Pons (tissue), 1 donor: ENCODE measurements at regions not wholly inside any gene's neighbourhood (a gene's known extent, or its start where the extent isn't known, plus 50 kb on each side); places are given as distances from the start of the nearest gene placed in this dataset.

Experiments used
- DNase-seq: peaks from one replicate; pipeline ENCODE4 v3.0.0-alpha.2; 2016; ENCODE audit warnings: low spot score

DNA sequence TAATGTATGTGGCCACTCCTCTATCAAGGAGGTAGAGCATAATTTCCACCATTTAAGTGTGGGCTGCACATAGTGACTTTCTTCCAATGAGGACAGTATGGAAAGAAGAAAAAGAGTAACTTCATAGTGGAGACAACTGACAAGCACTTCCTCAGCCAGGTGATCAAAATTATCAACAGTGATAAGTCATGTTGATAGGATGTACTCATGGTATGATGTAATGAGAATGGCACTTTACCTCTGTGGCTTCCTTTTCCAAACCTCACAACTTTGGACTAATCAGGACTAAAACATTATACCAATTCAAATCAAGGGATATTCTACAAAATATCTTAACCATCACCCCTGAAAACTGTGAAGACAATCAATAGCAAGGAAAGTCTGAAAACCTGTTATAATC is 302.3 kb upstream of the CITED2 start:
- no peak for DNase-seq

DNA sequence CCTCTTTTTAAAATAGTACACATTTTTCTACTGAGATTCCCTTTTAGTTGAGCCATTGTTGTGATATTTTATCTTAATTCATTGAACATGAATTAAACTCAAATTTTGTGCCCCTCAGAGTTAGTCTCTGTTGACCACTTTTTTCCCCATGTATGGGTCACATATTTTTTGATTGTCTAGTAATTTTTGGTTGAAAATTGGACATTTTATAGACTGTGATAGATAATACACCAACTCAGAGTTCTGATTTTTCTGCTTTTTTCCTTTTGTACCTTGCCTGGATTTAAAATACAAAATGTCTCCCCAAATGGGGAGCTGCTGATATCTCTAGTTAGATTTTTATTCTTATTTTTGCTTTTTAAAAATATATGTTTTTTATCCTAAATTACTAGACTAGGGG is 291.8 kb upstream of the CITED2 start:
- no peak for DNase-seq

DNA sequence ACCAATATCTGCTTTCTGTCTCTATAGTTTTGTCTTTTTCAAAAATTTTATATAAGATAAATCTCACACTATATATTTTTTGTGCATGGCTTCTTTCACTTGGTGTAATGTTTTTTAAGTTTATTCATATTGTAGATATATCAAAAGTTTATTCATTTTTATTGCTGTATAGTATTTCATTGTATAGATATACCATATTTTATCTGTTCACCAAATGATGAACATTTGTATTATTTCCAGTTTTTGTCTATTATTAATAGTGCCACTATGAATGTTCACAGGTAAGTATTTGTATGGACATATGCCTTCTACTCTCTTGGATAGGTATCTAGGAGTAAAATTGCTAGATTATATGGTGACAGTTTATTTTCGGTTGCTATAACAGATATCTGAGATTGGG is 289.5 kb upstream of the CITED2 start:
- no peak for DNase-seq

DNA sequence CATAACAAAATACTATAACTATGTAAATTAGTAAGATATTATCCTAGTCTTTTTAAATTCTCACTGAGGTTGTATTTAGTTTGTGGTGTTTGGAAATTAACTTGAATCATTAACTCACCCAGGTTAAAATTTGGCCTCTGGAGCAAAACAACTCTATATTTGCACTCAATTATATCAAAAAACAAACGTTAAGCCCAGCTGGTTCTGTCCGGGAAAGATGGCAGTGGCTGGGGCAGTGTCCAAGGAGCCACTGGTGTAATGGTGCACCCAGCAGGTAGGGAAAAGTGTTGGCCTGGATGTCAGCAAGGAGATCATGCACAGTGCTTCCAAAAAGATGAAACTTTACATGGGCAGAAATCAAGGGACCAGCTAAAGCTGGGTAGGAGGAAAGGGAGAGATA is 285.3 kb upstream of the CITED2 start:
- DNase-seq, result no peak

DNA sequence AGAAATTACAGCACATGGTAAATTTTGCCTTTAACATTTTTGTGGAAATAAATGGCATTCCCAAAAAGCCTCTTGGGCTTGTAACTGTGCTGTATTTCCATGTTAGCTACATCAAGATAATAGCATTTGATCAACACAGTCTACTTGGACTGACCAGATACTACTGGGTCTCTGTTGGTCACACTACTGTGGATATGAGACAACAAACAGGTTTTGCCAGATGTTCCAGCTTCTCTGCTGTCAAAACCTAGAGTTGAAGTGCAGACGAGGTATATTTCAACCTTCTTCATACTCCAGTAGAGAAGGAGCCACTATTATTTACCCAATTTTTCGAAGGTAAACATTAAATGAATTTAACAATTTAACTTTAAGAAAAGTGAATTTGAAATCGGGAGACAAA is 284.7 kb upstream of the CITED2 start:
- no peak for DNase-seq

DNA sequence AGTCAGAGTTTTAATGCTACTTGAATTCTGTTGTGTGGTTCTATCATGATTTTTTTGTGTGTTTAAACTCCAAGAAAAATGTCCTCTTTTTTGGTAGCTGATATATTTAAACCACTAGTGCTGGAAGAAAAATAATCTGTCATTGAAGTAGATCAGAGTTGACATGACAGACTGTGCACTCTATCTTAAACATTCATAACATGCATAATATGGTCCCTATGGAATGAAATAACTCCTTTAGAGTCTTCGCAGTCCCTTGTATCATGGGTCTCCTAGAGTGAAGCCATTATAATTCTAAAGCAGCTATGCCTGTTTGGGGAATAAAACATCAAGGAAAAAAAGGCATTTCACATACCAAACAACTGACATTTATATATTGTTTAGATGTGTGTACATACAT is 282.7 kb upstream of the CITED2 start:
- DNase-seq, result no peak

DNA sequence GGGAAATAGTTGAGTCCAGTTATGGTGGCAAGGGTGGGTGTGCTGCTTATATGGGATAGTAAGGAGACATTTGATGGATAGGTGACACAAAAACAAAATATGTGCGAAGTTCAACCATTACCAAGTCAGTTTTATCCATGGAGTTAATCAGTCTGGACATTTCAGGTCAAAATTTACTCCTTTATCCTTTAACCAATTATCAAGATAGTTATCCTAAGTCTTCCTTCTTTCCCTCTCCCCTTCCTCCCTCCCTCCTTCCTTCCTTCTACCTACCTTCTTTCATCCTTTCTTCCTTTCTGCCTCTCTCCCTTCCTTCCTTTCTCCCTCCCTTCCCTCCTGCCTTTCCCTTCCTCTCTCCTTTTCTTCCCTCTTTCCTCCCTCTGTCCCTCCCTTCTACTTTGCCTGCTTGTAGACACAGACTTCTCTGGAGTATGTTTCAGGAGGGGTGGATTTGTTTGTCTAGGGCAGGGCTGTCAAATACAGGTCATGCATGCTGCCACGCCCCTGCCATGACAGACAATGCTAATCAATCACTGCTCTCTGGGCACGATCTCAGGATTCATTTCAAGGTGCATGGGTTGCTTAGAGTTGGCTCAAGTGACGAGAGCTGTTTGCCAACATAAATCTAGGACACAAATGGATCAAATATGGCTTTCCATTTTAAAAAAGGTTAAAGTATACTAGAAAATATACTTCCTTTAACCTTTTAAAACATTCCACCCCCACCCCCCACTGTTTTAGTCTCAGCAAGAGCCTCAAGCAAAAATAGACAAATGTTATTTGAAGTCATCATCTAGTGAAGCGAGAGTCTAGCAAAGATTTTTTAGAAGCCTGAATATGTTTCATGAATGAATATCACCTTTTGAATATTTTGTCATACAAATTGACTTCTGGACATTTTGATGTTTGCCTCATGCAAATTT is 281.6 kb upstream of the CITED2 start:
- no peak for DNase-seq

DNA sequence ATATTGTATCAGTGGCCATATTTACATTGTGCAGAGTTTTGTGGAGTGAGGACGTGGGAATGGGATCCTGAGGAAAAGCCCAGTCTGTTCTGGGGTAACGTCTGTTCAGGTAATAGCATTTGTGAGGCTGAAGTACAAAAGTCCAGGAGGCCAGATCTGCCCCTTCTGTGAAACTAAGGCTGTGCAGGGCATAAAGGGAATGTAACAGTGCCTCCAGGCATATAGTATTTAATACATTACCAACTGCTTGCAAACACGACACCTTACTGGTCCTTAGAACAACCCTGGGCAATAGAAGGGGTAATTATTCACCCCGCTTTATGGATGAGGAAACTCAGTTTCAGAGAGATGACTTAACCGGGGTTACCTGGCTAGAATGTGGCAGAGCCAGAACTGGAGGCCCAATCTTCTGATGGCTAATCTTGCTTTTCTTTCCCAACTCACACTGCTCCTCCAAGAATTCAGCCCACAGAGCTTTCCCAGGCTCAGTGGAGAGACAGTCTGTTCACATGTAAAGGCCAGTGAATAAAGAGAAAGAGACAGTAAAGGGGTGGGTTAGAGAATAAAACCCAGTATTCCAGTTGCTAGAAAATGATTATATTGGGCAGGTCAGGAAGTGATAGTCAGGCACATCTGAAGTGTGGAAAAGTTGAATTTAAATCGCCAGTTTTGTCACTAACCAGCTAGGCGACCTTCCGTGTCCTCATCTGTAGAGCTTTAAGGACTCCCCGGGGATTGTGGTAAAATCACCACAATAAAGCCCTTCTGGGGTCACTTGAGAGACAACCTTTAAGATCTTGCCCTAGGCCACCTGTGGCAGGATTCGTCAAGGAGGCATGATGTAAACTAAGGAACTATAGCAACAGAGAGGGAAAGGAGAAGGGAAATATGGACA is 280.7 kb upstream of the CITED2 start:
- DNase-seq, result no peak

DNA sequence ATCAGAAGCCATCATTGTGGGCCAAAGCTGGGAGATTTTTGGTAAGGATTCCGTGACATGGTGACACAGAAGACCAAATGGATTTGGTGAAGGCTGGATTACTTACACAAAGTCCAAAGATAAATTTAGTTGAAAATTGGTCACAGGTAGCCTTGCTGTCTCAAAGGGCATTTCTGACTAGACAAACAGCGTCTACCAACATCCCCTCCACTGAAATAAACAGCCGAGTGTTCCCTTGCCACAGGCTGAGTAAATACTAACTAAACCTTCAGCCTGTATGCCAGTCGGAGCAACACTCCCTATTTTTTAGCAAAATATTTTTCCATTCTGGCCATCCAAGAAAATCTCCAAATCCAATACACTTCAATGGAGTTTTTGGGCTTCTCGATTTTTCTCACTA is 279.9 kb upstream of the CITED2 start:
- no peak for DNase-seq

DNA sequence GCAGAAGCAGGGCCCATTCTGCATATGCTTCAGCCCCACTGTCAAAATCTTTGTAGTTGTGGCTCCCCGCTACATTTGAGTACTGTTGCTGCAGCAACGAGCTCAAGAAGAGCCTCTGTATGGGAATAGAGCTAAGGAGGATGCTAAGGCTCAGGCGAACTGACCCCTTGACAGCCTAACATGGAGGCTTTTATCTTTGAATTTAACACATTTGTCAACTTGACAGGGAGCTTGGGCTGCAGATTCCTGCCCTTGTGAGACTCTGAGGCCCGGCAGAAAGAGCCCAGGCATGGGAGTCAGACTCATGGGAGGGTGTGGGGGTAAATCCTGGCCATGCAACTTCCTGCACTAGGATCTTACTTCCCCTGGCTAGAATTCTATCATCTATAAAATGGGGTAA is 278.7 kb upstream of the CITED2 start:
- DNase-seq, result no peak

DNA sequence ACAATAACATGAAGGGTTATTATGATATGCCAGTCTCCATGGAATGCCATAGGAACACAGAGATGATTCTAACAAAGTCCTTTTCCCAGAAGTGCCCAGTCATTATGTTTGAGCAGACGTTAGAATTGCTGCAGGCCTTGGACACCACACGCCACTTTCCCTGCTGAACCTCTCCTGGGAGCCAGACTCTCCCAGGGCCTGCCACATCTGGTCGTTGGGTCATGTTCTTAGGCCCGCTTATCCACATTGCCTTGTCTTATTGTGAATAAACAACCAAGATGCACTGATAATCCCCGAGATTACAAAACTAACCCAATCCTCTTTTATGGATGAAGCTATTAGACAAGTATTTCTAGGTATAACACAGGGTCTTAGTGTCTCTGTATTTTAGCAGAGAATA is 276.5 kb upstream of the CITED2 start:
- DNase-seq, result no peak

DNA sequence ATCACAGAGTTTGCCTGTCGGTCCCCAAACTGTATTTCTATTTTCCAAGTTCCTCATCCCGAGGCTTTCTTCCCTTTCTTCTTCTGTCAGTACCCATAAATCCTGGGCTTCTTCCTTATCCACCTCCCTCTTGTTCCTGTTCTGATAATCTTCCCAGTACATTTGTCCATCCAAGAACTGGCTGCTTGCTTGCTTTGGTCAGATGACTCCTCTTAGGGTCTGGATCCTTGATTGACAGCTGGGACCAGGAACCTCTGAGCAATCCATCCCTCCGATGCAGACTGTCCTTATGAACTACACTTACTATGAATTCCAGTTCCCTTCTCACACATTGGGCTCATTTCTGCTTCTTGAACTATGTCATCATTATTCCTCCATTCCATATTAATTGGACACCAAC is 275.3 kb upstream of the CITED2 start:
- DNase-seq, result no peak

DNA sequence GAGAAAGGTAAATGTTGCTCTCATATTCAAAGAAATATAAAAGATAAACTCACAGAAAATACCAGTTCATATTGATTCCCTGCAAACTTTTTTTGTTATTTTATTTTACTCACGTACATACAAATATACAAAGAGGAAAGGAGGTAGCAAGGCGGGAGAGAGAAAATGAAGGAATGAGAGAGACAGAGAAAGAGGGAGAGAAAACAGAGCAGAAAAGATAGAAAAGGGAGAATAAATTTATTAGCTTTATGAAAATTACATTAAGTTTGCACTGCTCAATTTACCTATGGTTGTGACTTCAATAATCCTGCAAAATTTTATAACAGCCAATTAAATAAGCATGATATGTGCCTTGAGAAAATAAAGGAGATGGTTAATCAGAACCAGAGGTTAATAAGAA is 274.7 kb upstream of the CITED2 start:
- DNase-seq, result no peak

DNA sequence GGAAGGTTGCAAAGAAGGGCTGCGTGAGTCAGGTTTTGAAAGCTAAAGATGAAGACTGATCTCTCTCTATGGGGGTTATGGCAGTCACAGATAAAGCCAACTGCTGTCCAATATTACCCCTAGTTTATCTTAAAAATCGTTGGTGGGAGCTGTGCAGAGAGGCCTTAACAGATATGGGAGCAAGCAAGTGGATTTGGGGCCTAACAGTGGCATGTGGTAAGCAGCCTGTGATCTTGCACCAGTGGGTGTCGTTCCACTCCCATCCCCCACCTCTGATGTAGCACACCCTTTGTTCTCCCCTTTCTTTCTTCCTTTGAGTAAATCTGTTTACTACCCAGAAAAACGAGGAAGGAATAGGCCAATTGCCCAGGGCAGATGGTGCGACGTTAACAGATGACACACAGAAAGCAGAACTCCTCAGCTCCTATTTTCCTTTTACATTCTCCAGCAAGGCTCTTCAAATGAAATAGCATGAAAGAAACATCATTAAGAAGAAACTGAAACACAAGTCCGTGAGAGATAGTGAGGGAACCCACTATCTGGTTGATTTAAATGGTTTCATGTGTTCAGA is 274.1 kb upstream of the CITED2 start:
- peak; percentile 38 for DNase-seq

DNA sequence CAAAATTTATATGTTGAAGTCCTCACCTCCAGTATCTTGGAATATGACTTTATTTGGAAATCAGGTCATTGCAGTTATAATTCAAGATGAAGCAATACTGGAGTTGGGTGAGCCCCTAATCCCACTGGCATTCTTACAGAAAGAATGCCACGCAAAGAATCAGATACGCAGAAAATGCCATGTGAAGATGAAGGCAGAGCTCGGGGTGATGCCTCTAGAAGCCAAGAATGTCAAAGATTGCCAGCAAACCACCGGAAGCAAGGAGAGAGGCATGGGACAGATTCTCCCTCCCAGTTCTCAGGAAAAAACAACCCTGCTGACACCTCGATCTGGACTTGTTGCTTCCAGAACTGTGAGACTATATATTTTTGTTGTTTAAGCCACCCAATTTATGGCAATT is 273.4 kb upstream of the CITED2 start:
- DNase-seq, result no peak

DNA sequence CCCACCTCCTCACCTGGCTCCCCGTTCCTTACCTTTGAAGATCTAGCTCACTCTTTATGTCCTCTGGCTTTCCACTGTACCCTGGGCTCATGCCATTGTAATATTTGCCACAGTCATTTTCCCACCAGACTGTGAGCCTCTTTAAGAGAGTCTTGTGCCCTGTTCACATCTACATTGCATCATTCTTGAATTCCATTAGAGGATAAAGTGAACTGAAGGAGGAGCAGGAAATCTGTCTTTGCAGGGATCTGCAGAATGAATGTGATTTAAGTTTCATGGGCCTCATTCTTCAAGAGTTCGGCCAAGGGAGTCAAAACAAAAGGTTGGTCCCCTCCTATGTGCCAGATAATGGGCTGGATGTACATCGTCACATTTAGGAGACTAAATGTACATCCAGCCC is 272.6 kb upstream of the CITED2 start:
- no peak for DNase-seq

DNA sequence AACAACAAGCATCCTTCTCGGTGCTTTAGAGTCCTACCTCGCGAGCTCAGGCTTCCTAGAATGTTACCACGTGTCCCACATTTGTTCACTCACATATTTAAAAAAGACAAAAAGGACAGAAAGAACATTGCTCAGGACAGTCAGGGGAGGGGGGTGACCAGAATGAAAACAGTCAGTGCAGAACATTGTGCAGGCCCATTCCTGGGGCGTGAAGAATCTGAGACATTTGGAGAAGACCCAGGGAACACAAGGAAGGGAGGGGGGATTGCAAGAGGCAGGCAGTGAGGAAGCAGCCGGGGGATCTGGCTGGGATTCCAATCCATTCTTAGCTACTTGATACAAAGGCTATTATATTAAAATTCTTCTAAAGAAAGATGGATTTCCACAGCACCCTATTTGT is 270.4 kb upstream of the CITED2 start:
- DNase-seq, result no peak

DNA sequence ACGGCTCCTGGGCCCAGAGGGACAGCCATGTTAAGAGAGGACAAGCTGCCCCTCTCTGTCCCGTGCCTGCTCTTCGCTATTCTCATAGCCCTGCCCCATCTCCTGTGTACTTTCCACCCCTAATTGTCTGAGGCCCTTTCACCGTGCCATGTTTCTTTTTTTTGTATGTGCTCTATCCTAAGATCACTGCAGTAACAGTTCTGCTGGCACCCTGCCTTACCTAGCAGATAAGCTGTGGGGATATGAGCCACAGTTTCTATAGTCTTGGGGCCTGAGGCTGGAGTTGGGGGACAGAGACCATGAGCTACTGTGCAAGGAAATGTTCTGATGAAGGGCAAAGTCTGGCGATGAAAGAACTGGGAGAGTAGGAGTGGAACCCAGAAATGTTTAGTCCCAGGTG is 269.5 kb upstream of the CITED2 start:
- no peak for DNase-seq

DNA sequence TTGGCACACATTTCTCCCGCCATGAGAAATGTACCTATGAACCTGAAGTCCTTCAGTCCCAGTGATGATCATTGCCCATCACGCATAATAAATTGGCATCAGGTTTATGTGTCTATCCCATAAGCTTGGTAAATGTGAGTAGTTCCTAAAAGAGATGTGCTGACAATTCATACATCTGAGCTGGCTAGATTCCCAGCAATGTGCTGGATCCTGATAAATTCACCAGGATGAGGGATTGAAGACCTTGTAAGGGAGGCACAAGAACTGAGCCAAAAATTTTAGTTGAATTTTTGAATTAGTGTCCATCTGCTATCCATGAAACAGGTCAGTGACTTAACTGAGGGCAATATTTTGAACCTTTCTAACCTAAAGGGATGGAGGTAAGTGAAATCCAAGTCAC is 267.9 kb upstream of the CITED2 start:
- no peak for DNase-seq

DNA sequence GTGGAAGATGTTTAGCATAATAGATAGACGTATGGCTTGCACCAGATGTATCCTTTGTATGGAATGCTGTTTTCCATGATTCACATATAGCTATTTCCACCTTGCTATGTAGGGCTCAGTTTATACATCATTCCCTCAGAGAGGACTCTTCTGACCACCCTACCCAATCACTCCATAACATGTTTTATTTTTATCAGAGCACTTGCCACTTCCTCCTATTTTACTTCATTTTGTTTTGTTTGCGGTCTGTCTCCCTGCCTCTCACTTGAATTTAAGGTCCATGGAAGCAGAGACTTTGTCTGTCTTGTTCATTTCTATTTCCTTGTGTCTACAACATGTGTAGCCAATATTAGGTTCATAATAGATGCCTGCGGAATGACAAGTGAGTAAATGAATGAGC is 266.9 kb upstream of the CITED2 start:
- no peak for DNase-seq

DNA sequence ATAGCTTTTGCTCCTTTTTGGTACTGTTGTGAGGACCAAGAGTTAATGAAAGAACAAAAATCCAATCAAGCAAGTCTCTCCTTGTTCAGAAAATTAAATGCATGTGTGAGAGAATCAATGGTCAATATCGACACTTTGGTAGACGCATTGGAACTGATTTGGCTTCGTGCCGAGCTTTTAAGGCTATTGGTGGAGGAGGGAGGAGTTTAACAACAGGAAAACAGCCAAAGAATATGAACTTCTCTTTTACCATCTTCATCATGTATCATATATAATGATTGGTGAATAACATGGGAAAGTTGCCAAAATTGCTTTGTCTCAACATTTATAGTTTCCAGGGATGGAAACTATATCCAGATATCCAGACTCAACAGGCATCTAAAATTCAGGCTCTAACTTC is 266.5 kb upstream of the CITED2 start:
- no peak for DNase-seq

DNA sequence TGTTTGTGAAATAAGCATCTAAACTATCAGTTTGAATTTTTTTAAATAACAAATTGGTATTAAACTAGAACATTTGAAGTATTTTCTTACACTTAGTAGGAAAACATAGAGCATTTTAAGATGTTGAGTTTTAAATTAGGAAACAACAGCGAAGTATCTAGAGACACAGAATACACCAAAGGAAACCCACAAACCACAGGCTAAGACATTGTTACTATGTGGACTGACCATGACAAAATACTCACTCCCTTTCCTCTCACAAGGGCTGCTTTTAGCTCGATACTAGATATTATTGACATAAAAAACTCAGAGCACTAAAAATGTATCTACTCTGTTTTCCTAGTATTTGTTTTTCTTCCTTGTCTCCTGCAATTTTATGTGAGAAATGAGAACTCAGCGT is 266.0 kb upstream of the CITED2 start:
- DNase-seq, result peak; percentile 26

DNA sequence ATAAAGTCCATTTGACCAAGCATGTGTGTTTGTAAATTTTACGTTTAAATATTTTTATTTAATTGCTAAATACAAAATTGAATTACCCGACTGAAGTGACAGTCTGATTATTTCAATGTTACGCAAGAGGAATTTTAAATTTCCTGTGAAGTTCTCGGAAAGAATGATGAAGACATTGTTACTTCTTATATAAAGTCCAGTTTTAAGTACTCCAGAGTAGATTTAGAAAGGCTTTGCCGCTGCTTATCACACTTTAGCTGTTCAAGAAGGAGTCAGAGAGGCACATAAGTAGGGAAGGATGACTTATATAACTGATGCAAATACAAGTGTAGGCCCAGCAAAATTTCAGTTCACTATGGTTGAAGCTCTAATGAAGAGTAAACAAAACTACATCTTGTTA is 265.1 kb upstream of the CITED2 start:
- no peak for DNase-seq
